ENCODE measurements at regions not wholly inside any gene's neighbourhood (a gene's known extent, or its start where the extent isn't known, plus 50 kb on each side); places are given as distances from the start of the nearest gene placed in this dataset.

- no peak for TF ChIP-seq ZBTB33 (IDR thresholded peaks at IDR 0.05; ENCODE audit: extremely low read depth, insufficient replicate concordance, low read length)
- no peak for TF ChIP-seq RAD21 (IDR thresholded peaks at IDR 0.05; ENCODE audit: low read depth)
- no peak for TF ChIP-seq MAX (IDR thresholded peaks at IDR 0.05)
- no peak for TF ChIP-seq TCF7L2 (IDR thresholded peaks at IDR 0.05; ENCODE audit: borderline replicate concordance, extremely low read depth, insufficient read depth, insufficient read length)
- TF ChIP-seq POLR2AphosphoS5 (IDR thresholded peaks at IDR 0.05; ENCODE audit: low read depth, low read length): no peak
These were observed 54.8 kb upstream of the LARS2 start (continued) for GRCh38 chr3:45333549-45333948.

- no peak overlapping the region for H2AFZ ChIP-seq (ENCODE audit: low read depth, low read length, poor library complexity, severe bottlenecking)
- CTCF ChIA-PET: no interaction called here
- no peak overlapping the region for H3K4me3 ChIP-seq (replicated peaks in 1 of 2; ENCODE audit: low read depth in 1 of 2, low read length in 2 of 2)
- intact Hi-C loops (cut with micrococcal nuclease): no loop called here
- H3K79me2 ChIP-seq (ENCODE audit: insufficient read depth, low read length): no peaks in the 10 kb centered on the region
- POLR2A ChIA-PET: no interaction called here
- RAD21 ChIA-PET (ENCODE audit: low non-redundant PET in 1 of 2, low total read pairs in 2 of 2, uncharacterized antibody in 2 of 2, unreplicated experiment in 2 of 2): no interaction called here
- H3K27ac ChIP-seq (ENCODE audit: low read depth, low read length): no peak overlapping the region
- BruUV-seq (replicated peaks): no TSS peak
- ATAC-seq: no peak
- H3K27me3 ChIP-seq (ENCODE audit: insufficient read depth, low read length): no peaks in the 10 kb centered on the region
- no peaks in the 10 kb centered on the region for H3K4me1 ChIP-seq (ENCODE audit: control insufficient read depth in 1 of 2, insufficient read depth in 2 of 2, low read length in 2 of 2)
- H3K4me2 ChIP-seq (ENCODE audit: low read length): no peak overlapping the region
- no peaks in the 10 kb centered on the region for H3K36me3 ChIP-seq (ENCODE audit: control insufficient read depth in 1 of 2, insufficient read depth in 2 of 2, low read length in 2 of 2)
- TF ChIP-seq ATF3 (IDR thresholded peaks at IDR 0.05) (no peak), ZNF274 (IDR thresholded peaks at IDR 0.05; ENCODE audit: low read depth, low read length) (no peak), REST (IDR thresholded peaks at IDR 0.05; ENCODE audit: low read depth) (no peak), RAD21 (IDR thresholded peaks at IDR 0.05; ENCODE audit: low read depth) (no peak), ZFX (IDR thresholded peaks at IDR 0.05) (no peak), MAX (IDR thresholded peaks at IDR 0.05) (no peak), CBX3 (IDR thresholded peaks at IDR 0.05; ENCODE audit: low read depth) (no peak), EGR1 (IDR thresholded peaks at IDR 0.05; ENCODE audit: low read depth) (no peak), POLR2A (IDR thresholded peaks at IDR 0.05; ENCODE audit: borderline replicate concordance, extremely low read depth, insufficient read depth, insufficient read length) (no peak)
- no peak for DNase-seq (ENCODE audit: low read depth, low spot score)
- no peaks in the 10 kb centered on the region for H3K9me3 ChIP-seq (ENCODE audit: control insufficient read depth in 1 of 2, insufficient read depth in 1 of 2, low read depth in 1 of 2, low read length in 2 of 2)
- H3K9ac ChIP-seq (ENCODE audit: low read length): no peak overlapping the region
- no peaks in the 10 kb centered on the region for H4K20me1 ChIP-seq (ENCODE audit: insufficient read depth)
- no peaks in the 10 kb centered on the region for H3K9me2 ChIP-seq (ENCODE audit: insufficient read depth)
These were observed 50.4 kb upstream of the LARS2 start for GRCh38 chr3:45337839-45338470.

Measured in HCT116 (cell line).